ENCODE measurements at regions not wholly inside any gene's neighbourhood (a gene's known extent, or its start where the extent isn't known, plus 50 kb on each side); places are given as distances from the start of the nearest gene placed in this dataset.

- TF ChIP-seq POLR2AphosphoS5 (IDR thresholded peaks at IDR 0.05; ENCODE audit: low read depth, low read length), result no peak
- no peak for TF ChIP-seq REST (IDR thresholded peaks at IDR 0.05; ENCODE audit: insufficient read depth in 1 of 2, low read depth in 2 of 2, low read length in 2 of 2)
- no peak for TF ChIP-seq SIN3A (IDR thresholded peaks at IDR 0.05; ENCODE audit: borderline replicate concordance, insufficient read depth, low read length)
- TF ChIP-seq TAF1 (IDR thresholded peaks at IDR 0.05; ENCODE audit: borderline replicate concordance, insufficient read depth, low read length), result no peak
- TF ChIP-seq FOXP2 (optimal IDR thresholded peaks at IDR 0.05; ENCODE audit: borderline replicate concordance, extremely low read depth, extremely low read length, insufficient read depth), result no peak
These were observed 100.1 kb upstream of the ALDH1A3 start for GRCh38 chr15:100779331-100780207.
